Retinal pigment epithelial cell (primary cell): ENCODE measurements at regions not wholly inside any gene's neighbourhood (a gene's known extent, or its start where the extent isn't known, plus 50 kb on each side); places are given as distances from the start of the nearest gene placed in this dataset.

ENCODE experiments used
- DNase-seq: peaks from one replicate; pipeline ENCODE4 v3.0.0-alpha.2; 2010; ENCODE audit warnings: low read depth
- H3K4me3 ChIP-seq: 2 replicates; pipeline ENCODE4 v1.5.1; 2011; ENCODE audit warnings: mild to moderate bottlenecking, low read length, control low read depth, moderate library complexity
- CTCF ChIP-seq: conservative IDR thresholded peaks from 2 replicates; pipeline ENCODE4 v1.5.1; 2011; ENCODE audit warnings: low read depth, low read length, control low read depth, inconsistent platforms

- TF ChIP-seq CTCF, result no peak
- DNase-seq, result no peak
- H3K4me3 ChIP-seq, result no peak overlapping the region
Observed at GRCh38 chr12:74614426-74614825, 76.8 kb downstream of the ATXN7L3B start.

- no peak for DNase-seq
- TF ChIP-seq CTCF, result no peak
- no peak overlapping the region for H3K4me3 ChIP-seq
Observed at GRCh38 chr12:74619084-74619483, 81.4 kb downstream of the ATXN7L3B start.

GRCh38 chr12:74619884-74620283 is 82.2 kb downstream of the ATXN7L3B start:
- no peak for DNase-seq

GRCh38 chr12:74620921-74621320 is 83.3 kb downstream of the ATXN7L3B start:
- H3K4me3 ChIP-seq, result no peak overlapping the region
- DNase-seq, result no peak
- no peak for TF ChIP-seq CTCF

More at GRCh38 chr12:74619884-74620283, 82.2 kb downstream of the ATXN7L3B start:
- no peak for TF ChIP-seq CTCF
- H3K4me3 ChIP-seq, result no peak overlapping the region

- no peak for DNase-seq
- no peak for TF ChIP-seq CTCF
- no peak overlapping the region for H3K4me3 ChIP-seq
Observed at GRCh38 chr12:74624201-74624600, 86.6 kb downstream of the ATXN7L3B start.

GRCh38 chr12:74626397-74626796 is 88.8 kb downstream of the ATXN7L3B start:
- DNase-seq, result no peak
- H3K4me3 ChIP-seq, result no peak overlapping the region
- TF ChIP-seq CTCF, result no peak

GRCh38 chr12:74641262-74641661 is 103.6 kb downstream of the ATXN7L3B start:
- no peak for TF ChIP-seq CTCF

More at GRCh38 chr12:74641262-74641661, 103.6 kb downstream of the ATXN7L3B start:
- H3K4me3 ChIP-seq, result no peak overlapping the region
- DNase-seq, result no peak
